ENCODE measurements at regions not wholly inside any gene's neighbourhood (a gene's known extent, or its start where the extent isn't known, plus 50 kb on each side); places are given as distances from the start of the nearest gene placed in this dataset.
"Not testable (repeated sequence)": the region's sequence is repeated elsewhere in the genome, so short reads cannot be mapped to it uniquely, and the experiment has no call there.

DNA sequence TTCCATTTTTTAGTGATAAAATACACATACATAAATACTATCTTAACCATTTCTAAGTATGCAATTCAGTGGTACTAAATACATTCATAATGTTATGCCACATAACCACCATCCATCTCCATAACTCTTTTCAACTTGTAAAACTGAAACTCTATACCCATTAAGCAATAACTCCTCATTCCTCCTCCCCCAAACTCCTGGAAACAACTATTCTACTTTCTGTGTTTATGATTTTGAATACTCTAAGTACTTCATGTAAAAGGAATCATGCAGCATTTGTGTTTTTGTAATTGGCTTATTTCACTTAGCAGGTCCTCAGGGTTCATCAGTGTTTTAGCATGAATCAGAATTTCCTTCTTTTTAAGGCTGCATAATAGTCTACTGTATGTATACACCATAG is 131.8 kb downstream of the TES start:
- DNase-seq = no peak

GRCh38 chr7:116347151-116347832 is 137.0 kb downstream of the TES start:
- DNase-seq = no peak

DNA sequence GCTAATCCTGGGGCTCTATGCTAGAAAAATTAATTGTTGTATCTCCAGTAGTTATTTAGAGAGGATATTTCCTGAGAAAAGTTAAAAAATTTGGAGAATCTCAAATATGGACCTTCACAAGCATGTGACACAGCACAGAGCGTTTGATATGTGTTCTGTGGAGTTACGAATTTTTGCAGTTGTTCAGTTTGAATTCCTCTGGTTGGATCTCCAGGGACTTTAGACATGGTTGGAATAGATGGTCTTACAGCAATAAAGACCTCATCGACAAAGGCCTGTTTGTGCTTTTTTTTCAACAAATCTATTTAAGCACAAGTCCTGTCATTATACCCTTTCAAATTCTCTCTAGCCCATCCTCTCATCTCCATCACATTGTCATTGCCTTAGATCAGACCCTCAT is 138.0 kb downstream of the TES start:
- DNase-seq = no peak

- no peak for DNase-seq
These were observed 141.6 kb downstream of the TES start for GRCh38 chr7:116351966-116352365.

- DNase-seq = no peak
These were observed 143.3 kb downstream of the TES start for GRCh38 chr7:116353647-116354046.

- DNase-seq = no peak
These were observed 143.8 kb downstream of the TES start for GRCh38 chr7:116354171-116354545.

DNA sequence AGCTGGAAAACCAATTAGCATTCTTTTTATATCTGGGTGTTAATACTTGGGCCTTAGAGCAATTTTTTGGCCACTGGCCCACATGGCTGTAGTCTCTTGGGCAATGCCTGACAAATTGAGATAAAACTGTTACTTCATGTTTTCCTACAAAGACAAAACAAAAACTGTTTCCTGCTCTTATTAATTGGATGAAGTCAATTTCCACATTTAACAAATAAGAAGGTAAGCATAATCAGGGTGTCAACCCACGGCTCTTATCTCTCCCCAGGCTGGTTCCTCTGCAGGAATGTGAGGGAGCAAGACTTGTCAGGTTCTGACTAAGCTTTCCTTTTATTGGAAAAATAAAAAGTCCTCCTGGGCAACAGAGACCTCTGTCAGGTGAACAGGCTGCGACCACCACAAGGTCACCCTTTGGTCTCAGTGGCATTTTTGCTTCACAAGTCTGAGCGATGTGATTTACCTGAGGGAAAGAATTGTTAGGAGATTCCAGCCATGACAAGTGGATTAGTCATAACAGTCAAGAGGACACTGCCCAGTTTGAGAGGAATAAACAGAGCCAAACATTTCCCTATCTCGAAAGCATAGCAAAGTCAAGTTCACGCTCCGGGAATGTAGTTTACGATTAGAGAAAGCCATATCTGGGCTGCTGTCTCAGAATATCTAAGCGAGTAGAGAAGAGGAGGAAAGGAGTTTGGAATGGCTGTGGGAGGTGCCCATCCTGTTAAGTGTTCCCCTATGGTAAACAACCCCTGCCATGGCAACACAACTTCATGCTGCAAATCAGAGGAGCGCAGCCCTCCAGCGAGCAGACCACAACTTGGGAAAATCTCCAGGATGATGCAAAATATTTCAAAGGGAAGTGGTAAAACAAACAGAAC is 144.4 kb downstream of the TES start:
- DNase-seq = no peak

DNA sequence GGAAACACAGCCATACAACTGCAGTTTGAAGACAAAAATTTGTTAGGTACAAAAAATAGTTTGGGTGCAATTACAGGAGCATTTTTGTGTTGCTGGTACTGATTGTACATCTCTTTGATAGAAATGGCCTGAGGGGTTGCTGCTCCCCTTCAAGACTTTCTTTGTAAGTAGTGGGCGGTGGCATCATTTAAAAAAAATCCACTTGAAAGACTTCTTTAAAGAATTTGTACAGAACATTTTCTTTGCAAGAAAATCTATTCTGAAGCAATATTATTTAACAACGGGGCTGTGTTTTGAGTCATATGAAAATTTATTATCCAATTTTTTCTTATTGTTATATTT is 144.1 kb upstream of the CAV2 start:
- DNase-seq = no peak

GRCh38 chr7:116356333-116356965 is 143.1 kb upstream of the CAV2 start:
- DNase-seq = no peak

GRCh38 chr7:116356979-116357378 is 142.6 kb upstream of the CAV2 start:
- no peak for DNase-seq

- no peak for DNase-seq
These were observed 141.5 kb upstream of the CAV2 start for GRCh38 chr7:116357781-116358670.

DNA sequence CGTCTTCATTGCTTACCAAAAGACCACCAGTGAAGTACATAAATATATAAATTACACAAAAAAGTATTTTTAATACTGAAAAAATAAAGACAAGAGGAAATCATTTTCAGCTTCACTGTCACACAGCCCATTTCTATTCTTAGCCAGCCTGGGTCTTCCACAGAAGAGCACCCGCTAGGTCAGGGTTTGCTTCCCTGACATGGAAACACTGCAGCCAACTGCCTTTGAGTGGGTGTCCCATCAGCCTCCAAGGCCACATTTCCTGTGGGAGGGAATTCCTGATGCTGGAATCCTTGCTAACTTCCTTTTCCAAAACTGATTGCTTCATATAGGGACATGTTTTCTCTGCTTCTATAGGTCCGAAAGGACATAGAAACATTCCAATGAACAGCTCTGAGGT is 137.8 kb upstream of the CAV2 start:
- no peak for DNase-seq

DNA sequence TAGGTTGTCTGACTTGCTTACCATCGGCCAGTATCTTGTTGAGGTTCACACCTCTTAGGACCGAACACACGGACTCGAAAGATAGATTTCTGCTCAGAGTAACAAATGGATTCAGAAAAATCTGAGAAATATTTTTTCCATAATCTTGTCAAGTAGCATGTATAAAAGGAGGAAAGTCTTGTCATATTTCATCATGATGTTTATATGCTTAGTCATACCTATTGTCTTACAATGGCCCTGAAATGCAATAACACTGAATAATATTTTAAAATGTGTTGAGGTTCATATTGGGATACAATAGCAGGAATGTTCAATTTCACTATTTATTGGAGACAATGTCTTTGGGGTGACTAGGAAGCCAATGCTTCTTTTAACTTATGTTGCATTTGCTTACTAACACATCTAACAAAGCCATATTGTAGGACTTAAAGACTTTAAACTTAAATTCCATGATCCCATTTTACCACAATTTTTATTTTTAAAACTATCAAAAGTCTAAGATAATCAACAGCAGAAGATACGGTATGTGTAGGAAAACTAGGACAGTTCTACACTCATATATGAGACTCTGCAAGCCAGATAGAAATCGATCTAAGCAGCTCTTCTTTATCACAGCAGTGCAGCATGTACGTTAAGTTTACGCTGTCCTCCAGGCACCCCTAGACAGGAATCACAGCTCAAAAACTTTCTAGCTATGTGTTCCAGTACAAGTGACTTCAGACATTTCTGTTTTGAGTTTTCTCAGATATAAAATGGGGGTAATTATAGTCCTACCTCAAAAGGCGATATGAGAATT is 135.7 kb upstream of the CAV2 start:
- no peak for DNase-seq

DNA sequence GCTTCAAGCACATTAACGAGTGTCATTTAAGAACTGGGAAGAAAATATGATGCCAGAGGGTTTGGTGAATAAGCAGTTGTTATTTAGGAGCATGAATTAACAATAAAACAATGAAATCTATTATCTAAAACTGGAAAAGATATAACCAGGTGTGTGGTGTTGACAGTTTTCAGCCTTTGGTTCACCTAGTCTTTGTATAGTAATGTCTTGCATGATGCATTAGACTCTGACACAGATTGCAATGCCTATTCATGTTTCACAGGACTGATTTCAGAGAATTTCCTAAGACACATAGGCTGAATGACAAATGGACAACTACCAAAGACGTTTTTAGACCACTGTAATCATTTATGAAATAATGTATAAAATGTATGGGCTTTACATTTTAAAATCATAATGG is 135.1 kb upstream of the CAV2 start:
- DNase-seq = no peak

DNA sequence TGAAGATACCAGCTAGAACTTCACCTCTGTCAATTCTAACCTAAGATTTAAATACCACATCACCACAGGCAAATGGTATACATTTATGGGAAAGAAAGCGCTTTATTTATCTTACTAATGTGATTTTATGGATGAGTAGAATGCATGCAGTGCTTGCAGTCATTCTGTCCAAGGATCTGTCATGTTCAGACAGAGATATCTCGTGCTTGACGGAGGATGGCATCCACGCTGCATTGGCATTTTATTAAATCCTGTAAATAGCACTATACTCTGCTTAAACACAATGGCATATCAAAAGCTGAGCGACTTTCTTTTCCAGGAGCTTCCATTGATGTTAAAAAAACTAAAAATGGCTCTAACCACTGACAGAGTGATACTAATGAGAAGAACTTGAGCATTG is 133.7 kb upstream of the CAV2 start:
- DNase-seq = no peak

DNA sequence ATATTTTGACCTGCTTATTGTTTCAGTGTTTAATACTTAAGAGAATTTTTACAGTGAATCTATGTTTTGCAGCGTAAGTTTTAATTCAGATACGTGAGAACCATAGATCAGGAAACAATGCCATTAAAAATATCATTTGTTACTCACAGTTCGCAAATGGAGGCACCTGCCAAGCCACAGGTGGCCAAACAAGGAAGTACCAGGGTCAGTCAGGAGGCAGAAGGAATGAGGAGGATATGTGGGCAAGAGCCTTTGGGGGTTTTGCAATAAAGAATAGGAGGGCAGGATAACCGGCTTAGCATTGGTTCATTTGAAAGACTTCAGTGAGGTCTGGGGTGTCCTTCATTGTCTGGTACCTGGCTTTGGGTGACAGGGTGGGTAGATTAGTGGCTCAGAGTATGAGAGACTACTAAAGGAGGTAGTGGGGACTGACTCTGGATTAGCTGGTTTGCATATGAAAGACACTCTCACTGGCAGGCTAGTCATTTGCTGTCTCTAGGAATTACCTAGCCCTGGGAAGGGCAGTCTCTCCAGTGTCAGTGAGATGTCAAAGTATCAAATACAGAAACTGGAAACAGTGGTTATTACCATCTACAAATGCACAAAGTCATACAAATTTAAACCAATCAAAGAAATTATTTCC is 132.2 kb upstream of the CAV2 start:
- DNase-seq = no peak

DNA sequence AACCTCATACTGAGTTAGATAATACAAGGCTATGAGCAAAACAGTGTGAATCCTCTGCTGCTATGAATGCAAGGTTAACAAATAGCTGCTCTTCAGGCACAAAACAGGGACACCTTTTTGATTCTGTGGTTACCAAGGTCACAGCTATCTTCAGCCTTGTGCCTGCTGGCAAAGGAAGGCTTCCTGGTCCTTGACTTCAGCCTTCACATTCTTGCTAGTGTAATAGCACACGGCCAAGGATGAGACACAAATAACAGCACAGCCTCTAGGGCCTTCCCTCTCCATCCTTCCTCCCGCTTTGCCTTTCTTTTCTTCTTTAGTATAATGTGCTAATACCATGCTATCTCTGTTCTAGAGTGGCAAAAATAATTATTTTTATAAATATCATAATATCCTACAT is 130.6 kb upstream of the CAV2 start:
- DNase-seq = no peak

- DNase-seq = not testable (repeated sequence)
These were observed 128.0 kb upstream of the CAV2 start for GRCh38 chr7:116371536-116371935.

GRCh38 chr7:116373229-116373628 is 126.3 kb upstream of the CAV2 start:
- DNase-seq = not testable (repeated sequence)

DNA sequence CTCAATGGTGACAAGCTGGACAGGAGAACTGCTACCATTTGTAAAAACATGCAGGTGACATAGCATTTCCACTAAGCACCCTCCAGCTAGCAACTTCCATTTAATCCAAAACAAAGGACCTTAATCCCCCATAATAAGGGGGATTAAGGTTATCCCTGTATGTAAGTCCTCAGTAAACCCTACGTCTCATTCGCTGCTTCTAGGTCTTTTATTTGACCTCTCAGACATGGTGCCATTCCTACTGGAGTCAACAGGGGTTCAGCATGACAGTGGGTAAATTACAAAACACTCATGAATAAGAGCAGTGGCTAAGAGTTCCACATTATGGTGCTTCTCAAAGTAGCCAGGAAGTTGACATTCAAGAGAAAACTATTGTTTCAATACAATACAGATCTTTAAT is 121.8 kb upstream of the CAV2 start:
- DNase-seq = no peak

- no peak for DNase-seq
These were observed 119.5 kb upstream of the CAV2 start for GRCh38 chr7:116380025-116380424.

GRCh38 chr7:116382375-116382774 is 117.2 kb upstream of the CAV2 start:
- no peak for DNase-seq
